Peyer's patch (tissue), 4 donors: ENCODE measurements at regions not wholly inside any gene's neighbourhood (a gene's known extent, or its start where the extent isn't known, plus 50 kb on each side); places are given as distances from the start of the nearest gene placed in this dataset.
"Not testable (repeated sequence)": the region's sequence is repeated elsewhere in the genome, so short reads cannot be mapped to it uniquely, and the experiment has no call there.

Experiments
- DNase-seq, 3 donors: peaks; one replicate each; pipeline ENCODE4 v3.0.0-alpha.2; 2017 to 2019
- H3K27ac ChIP-seq, 4 donors: fragments of 200-600 bp; sonication (generic); one replicate each; pipeline ENCODE4 v1.5.1; 2016 to 2019
- H3K27me3 ChIP-seq, 2 donors: fragments of 200-600 bp; sonication (generic); one replicate each; pipeline ENCODE4 v1.5.1; 2019
- H3K36me3 ChIP-seq, 3 donors: fragments of 200-600 bp; sonication (generic); one replicate each; pipeline ENCODE4 v1.5.1; 2016 to 2019
- H3K4me1 ChIP-seq, 4 donors: fragments of 200-600 bp; sonication (generic); one replicate each; pipeline ENCODE4 v1.5.1; 2016 to 2019
- H3K4me3 ChIP-seq, 4 donors: fragments of 200-600 bp; sonication (generic); 1 replicate in 3 of 4; 2 replicates in 1 of 4; pipeline ENCODE4 v1.5.1; 2016 to 2019; ENCODE audit warnings: mild to moderate bottlenecking in 1 of 4
- H3K9me3 ChIP-seq, 4 donors: fragments of 200-600 bp; sonication (generic); one replicate each; pipeline ENCODE4 v1.5.1; 2016 to 2019; ENCODE audit warnings: mild to moderate bottlenecking in 1 of 4
- POLR2A ChIP-seq, 2 donors: fragments of 450-650 bp; IDR thresholded peaks; one replicate each; pipeline ENCODE4 v1.5.1; 2017; ENCODE audit warnings: antibody characterized with exemption in 2 of 2, mild to moderate bottlenecking in 2 of 2, moderate library complexity in 2 of 2
- TF ChIP-seq, protein P1 (sequence below), 6 experiments: fragments of 450-650 bp in 4 of 6; fragments of 200-600 bp in 2 of 6; sonication (generic) in 1 of 6; IDR thresholded peaks; one replicate each; pipeline ENCODE4 v1.5.1; 2017 to 2019; ENCODE audit warnings: antibody characterized with exemption in 6 of 6, mild to moderate bottlenecking in 3 of 6, moderate library complexity in 1 of 6

DNA sequence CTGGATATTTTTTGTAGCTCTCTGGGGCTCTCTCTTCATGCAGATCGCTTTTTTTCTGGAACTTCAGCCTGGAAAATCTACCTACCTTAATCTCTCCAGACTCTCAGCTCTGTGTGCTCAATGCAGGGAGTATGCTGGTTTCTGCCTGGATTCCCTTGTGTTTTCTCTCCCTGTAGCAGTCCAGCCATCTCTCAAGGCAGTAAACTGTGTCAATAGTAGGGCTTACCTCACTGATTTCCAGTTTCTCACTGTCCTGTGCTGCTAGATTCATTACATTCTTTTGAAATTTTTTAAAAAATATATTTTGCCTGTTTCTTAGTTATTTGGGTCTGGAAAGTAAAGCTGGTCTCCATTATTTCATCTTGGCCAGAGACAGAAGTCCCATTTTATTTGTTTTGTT is 951.4 kb downstream of the NR2F1-AS1 start:
- H3K4me3 ChIP-seq = no peak overlapping the region
- H3K27ac ChIP-seq = no peak overlapping the region
- DNase-seq = no peak
- H3K4me1 ChIP-seq = no peaks in the 10 kb centered on the region
- no peaks in the 10 kb centered on the region for H3K27me3 ChIP-seq
- H3K36me3 ChIP-seq = no peaks in the 10 kb centered on the region
- no peak for TF ChIP-seq POLR2A (IDR thresholded peaks at IDR 0.05)
- TF ChIP-seq, protein P1, sequence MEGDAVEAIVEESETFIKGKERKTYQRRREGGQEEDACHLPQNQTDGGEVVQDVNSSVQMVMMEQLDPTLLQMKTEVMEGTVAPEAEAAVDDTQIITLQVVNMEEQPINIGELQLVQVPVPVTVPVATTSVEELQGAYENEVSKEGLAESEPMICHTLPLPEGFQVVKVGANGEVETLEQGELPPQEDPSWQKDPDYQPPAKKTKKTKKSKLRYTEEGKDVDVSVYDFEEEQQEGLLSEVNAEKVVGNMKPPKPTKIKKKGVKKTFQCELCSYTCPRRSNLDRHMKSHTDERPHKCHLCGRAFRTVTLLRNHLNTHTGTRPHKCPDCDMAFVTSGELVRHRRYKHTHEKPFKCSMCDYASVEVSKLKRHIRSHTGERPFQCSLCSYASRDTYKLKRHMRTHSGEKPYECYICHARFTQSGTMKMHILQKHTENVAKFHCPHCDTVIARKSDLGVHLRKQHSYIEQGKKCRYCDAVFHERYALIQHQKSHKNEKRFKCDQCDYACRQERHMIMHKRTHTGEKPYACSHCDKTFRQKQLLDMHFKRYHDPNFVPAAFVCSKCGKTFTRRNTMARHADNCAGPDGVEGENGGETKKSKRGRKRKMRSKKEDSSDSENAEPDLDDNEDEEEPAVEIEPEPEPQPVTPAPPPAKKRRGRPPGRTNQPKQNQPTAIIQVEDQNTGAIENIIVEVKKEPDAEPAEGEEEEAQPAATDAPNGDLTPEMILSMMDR (IDR thresholded peaks at IDR 0.05) = no peak
- H3K9me3 ChIP-seq = no peaks in the 10 kb centered on the region

DNA sequence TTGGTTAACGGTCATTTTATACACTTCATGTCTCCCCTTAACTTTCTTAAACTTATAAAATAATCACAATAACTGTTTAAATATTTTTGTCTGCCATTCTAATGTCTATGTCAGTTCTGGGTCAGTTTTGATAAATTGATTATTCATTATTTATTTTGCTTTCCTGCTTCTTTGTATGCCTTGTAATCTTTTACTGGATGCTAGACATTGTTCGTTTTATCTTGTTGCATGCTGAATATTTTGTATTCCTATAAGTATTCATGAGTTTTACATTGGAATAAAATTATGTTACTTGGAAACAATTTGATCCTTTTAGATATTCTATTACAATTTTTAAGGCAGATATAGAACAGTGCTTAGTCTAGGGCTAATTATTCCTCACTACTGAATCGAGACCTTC is 952.0 kb downstream of the NR2F1-AS1 start:
- H3K27ac ChIP-seq = no peak overlapping the region
- no peak for DNase-seq
- no peaks in the 10 kb centered on the region for H3K36me3 ChIP-seq
- no peaks in the 10 kb centered on the region for H3K4me1 ChIP-seq
- no peaks in the 10 kb centered on the region for H3K27me3 ChIP-seq
- no peaks in the 10 kb centered on the region for H3K9me3 ChIP-seq
- no peak for TF ChIP-seq POLR2A (IDR thresholded peaks at IDR 0.05)
- TF ChIP-seq, protein P1 (IDR thresholded peaks at IDR 0.05) = no peak
- no peak overlapping the region for H3K4me3 ChIP-seq

- no peaks in the 10 kb centered on the region for H3K36me3 ChIP-seq
- no peaks in the 10 kb centered on the region for H3K9me3 ChIP-seq
- no peak overlapping the region for H3K27ac ChIP-seq
- no peaks in the 10 kb centered on the region for H3K4me1 ChIP-seq
- no peaks in the 10 kb centered on the region for H3K27me3 ChIP-seq
- TF ChIP-seq, protein P1 (IDR thresholded peaks at IDR 0.05) = no peak
- no peak for TF ChIP-seq POLR2A (IDR thresholded peaks at IDR 0.05)
- H3K4me3 ChIP-seq = no peak overlapping the region
- DNase-seq = no peak
Observed at GRCh38 chr5:92627186-92627585, 953.8 kb downstream of the NR2F1-AS1 start.

DNA sequence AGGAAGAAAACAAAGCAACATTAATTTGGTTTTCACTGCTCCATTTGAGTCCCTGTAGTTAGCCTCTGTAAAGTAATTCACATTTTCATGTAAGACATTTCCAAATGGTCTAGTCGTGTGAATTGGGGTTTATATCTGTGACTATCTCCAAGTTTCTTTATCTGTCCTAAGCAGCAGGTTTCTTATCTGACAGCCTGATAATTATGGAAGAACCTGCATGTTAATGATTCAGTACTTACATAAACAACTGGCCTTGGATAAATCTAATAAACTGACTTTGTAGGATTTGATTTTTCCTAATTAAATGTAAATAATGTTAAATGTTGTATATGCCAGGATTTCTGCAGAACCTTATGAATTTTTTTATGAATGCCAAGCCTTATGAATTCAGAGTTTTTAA is 964.9 kb downstream of the NR2F1-AS1 start:
- Histone ChIP-seq H3K4me3 (no peak overlapping the region), H3K4me1 (no peaks in the 10 kb centered on the region), H3K36me3 (no peaks in the 10 kb centered on the region), H3K27me3 (no peaks in the 10 kb centered on the region), H3K9me3 (no peaks in the 10 kb centered on the region), H3K27ac (no peak overlapping the region)
- TF ChIP-seq POLR2A (IDR thresholded peaks at IDR 0.05) = no peak
- TF ChIP-seq, protein P1 (IDR thresholded peaks at IDR 0.05) = no peak
- DNase-seq = no peak

GRCh38 chr5:92613546-92613945 is 967.5 kb downstream of the NR2F1-AS1 start:
- DNase-seq = no peak
- H3K9me3 ChIP-seq = no peaks in the 10 kb centered on the region
- no peaks in the 10 kb centered on the region for H3K36me3 ChIP-seq
- no peak overlapping the region for H3K27ac ChIP-seq
- H3K27me3 ChIP-seq = no peaks in the 10 kb centered on the region
- TF ChIP-seq, protein P1 (IDR thresholded peaks at IDR 0.05) = no peak
- TF ChIP-seq POLR2A (IDR thresholded peaks at IDR 0.05) = no peak
- no peak overlapping the region for H3K4me3 ChIP-seq
- H3K4me1 ChIP-seq = no peaks in the 10 kb centered on the region

- not testable (repeated sequence) for H3K4me3 ChIP-seq, H3K36me3 ChIP-seq, H3K4me1 ChIP-seq, DNase-seq, H3K27ac ChIP-seq, H3K9me3 ChIP-seq, H3K27me3 ChIP-seq
Observed at GRCh38 chr5:92610435-92610834, 970.6 kb downstream of the NR2F1-AS1 start.
